PC-9 (cell line): ENCODE measurements at regions not wholly inside any gene's neighbourhood (a gene's known extent, or its start where the extent isn't known, plus 50 kb on each side); places are given as distances from the start of the nearest gene placed in this dataset.

ENCODE experiments used
- CTCF ChIP-seq: fragments of 200-600 bp; sonication (generic); conservative IDR thresholded peaks from 2 replicates; pipeline ENCODE4 v1.6.1; 2017; ENCODE audit warnings: mixed run types, antibody characterized with exemption, mild to moderate bottlenecking, moderate library complexity
- EZH2 ChIP-seq: fragments of 200-600 bp; sonication (generic); IDR thresholded peaks from 2 replicates; pipeline ENCODE4 v1.8.0; 2017; ENCODE audit warnings: antibody characterized with exemption, low read depth

- TF ChIP-seq CTCF (no peak), EZH2 (no peak)
These were observed 125.8 kb upstream of the AJAP1 start for GRCh38 chr1:4528590-4528989.
